ENCODE measurements at regions not wholly inside any gene's neighbourhood (a gene's known extent, or its start where the extent isn't known, plus 50 kb on each side); places are given as distances from the start of the nearest gene placed in this dataset.

DNA sequence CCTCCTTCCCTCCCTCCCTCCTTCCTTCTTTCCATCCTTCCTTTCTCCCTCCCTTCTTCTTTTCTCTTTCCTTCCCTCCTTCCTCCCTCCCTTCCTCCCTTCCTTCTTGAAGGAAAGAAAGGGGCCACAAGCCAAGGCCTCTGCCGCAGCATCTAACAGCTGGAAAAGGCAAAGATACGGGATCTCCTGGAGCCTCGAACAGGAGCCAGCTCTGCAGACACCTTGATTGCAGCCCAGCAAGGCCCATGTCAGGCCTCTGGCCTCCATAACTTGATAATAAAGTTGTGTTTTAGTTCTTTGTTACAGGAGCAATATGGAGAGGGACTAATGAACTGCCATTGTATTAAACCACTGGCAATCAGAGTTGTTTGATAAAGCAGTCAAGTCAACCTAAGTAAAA lies 348.9 kb upstream of the B3GAT1 start:
- TF ChIP-seq, protein P1, sequence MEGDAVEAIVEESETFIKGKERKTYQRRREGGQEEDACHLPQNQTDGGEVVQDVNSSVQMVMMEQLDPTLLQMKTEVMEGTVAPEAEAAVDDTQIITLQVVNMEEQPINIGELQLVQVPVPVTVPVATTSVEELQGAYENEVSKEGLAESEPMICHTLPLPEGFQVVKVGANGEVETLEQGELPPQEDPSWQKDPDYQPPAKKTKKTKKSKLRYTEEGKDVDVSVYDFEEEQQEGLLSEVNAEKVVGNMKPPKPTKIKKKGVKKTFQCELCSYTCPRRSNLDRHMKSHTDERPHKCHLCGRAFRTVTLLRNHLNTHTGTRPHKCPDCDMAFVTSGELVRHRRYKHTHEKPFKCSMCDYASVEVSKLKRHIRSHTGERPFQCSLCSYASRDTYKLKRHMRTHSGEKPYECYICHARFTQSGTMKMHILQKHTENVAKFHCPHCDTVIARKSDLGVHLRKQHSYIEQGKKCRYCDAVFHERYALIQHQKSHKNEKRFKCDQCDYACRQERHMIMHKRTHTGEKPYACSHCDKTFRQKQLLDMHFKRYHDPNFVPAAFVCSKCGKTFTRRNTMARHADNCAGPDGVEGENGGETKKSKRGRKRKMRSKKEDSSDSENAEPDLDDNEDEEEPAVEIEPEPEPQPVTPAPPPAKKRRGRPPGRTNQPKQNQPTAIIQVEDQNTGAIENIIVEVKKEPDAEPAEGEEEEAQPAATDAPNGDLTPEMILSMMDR (conservative IDR thresholded peaks at IDR 0.05 in 1 of 2, IDR thresholded peaks at IDR 0.05 in 1 of 2; ENCODE audit: low read depth in 1 of 2, low read length in 2 of 2), result no peak
- no peak for TF ChIP-seq EZH2 (IDR thresholded peaks at IDR 0.05; ENCODE audit: low read length, missing control alignments)
